Mesothelial cell of epicardium (in vitro differentiated cells): ENCODE measurements at regions not wholly inside any gene's neighbourhood (a gene's known extent, or its start where the extent isn't known, plus 50 kb on each side); places are given as distances from the start of the nearest gene placed in this dataset.
"Not testable (repeated sequence)": the region's sequence is repeated elsewhere in the genome, so short reads cannot be mapped to it uniquely, and the experiment has no call there.

Source experiments
- DNase-seq, 2 experiments: peaks; one replicate each; pipeline ENCODE4 v3.0.0; 2021; ENCODE audit warnings: low spot score in 2 of 2; ENCODE audit not compliant: unreplicated experiment in 2 of 2
- H3K27ac Mint-ChIP-seq: 2 replicates; pipeline ENCODE4 v1.8.0; 2021; ENCODE audit warnings: mixed read lengths
- H3K27me3 Mint-ChIP-seq: 2 replicates; pipeline ENCODE4 v1.8.0; 2021; ENCODE audit warnings: low read depth, mixed read lengths
- H3K36me3 Mint-ChIP-seq: 2 replicates; pipeline ENCODE4 v1.8.0; 2021; ENCODE audit warnings: mixed read lengths
- H3K4me1 Mint-ChIP-seq: 2 replicates; pipeline ENCODE4 v1.8.0; 2021; ENCODE audit warnings: mixed read lengths
- H3K4me3 Mint-ChIP-seq: 2 replicates; pipeline ENCODE4 v1.8.0; 2021; ENCODE audit warnings: mild to moderate bottlenecking, moderate library complexity, mixed read lengths
- H3K9me3 Mint-ChIP-seq: 2 replicates; pipeline ENCODE4 v1.8.0; 2021; ENCODE audit warnings: mixed read lengths
- CTCF ChIP-seq: fragments of 200-600 bp; sonication (generic); IDR thresholded peaks from one replicate; pipeline ENCODE4 v1.5.0; 2021; ENCODE audit warnings: antibody characterized with exemption; ENCODE audit not compliant: unreplicated experiment

GRCh38 chr1:95535614-95536013 lies 301.6 kb downstream of the RWDD3 start:
- no peak for TF ChIP-seq CTCF
- Mint-ChIP-seq H3K4me1 (no peaks in the 10 kb centered on the region), H3K9me3 (no peaks in the 10 kb centered on the region), H3K27me3 (no peaks in the 10 kb centered on the region), H3K36me3 (no peaks in the 10 kb centered on the region), H3K4me3 (no peak overlapping the region), H3K27ac (no peak overlapping the region)
- DNase-seq = no peak

GRCh38 chr1:95536501-95536900 lies 302.5 kb downstream of the RWDD3 start:
- Mint-ChIP-seq H3K4me3 (no peak overlapping the region), H3K27me3 (no peaks in the 10 kb centered on the region), H3K4me1 (no peaks in the 10 kb centered on the region), H3K27ac (no peak overlapping the region), H3K9me3 (no peaks in the 10 kb centered on the region), H3K36me3 (no peaks in the 10 kb centered on the region)
- DNase-seq = no peak
- TF ChIP-seq CTCF = no peak

GRCh38 chr1:95537176-95537575 lies 303.2 kb downstream of the RWDD3 start:
- Mint-ChIP-seq H3K27me3 (no peaks in the 10 kb centered on the region), H3K36me3 (no peaks in the 10 kb centered on the region), H3K27ac (no peak overlapping the region), H3K4me3 (no peak overlapping the region), H3K9me3 (no peaks in the 10 kb centered on the region), H3K4me1 (no peaks in the 10 kb centered on the region)
- DNase-seq = no peak
- TF ChIP-seq CTCF = no peak

GRCh38 chr1:95538242-95538641 lies 304.2 kb downstream of the RWDD3 start:
- not testable (repeated sequence) for H3K4me3 Mint-ChIP-seq, H3K9me3 Mint-ChIP-seq, H3K36me3 Mint-ChIP-seq, H3K27ac Mint-ChIP-seq, H3K27me3 Mint-ChIP-seq, H3K4me1 Mint-ChIP-seq, DNase-seq

- Mint-ChIP-seq H3K4me3 (no peak overlapping the region), H3K27me3 (peaks cover 4% of the 10 kb centered on the region), H3K4me1 (no peaks in the 10 kb centered on the region), H3K27ac (no peak overlapping the region), H3K9me3 (no peaks in the 10 kb centered on the region), H3K36me3 (no peaks in the 10 kb centered on the region)
- TF ChIP-seq CTCF = no peak
- no peak for DNase-seq
Observed at GRCh38 chr1:95542936-95543335, 308.9 kb downstream of the RWDD3 start.

- H3K4me1 Mint-ChIP-seq = no peaks in the 10 kb centered on the region
- TF ChIP-seq CTCF = no peak
- no peak for DNase-seq
- H3K27ac Mint-ChIP-seq = no peak overlapping the region
- no peak overlapping the region for H3K4me3 Mint-ChIP-seq
- no peaks in the 10 kb centered on the region for H3K9me3 Mint-ChIP-seq
- H3K36me3 Mint-ChIP-seq = no peaks in the 10 kb centered on the region
- peaks cover 6% of the 10 kb centered on the region for H3K27me3 Mint-ChIP-seq
Observed at GRCh38 chr1:95547005-95547404, 313.0 kb downstream of the RWDD3 start.
